ENCODE measurements at regions not wholly inside any gene's neighbourhood (a gene's known extent, or its start where the extent isn't known, plus 50 kb on each side); places are given as distances from the start of the nearest gene placed in this dataset.

DNA sequence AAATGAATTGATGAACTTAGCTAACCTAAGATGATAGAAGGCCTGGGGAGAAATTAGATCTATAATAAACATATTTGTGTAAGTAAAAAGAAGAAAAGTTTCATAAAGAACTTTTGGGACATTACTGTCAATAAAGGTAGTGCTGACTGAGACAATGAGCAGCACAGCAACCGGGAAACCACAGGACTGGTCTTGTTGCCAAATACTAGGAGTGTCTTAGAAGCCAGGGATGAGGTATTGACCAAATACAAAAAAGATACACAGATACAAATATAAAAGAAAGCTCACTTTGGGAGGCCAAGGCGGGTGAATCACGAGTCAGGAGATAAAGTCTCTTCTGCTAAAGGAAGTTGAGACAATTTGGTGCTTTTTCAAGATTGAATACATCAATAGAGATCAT, 362.4 kb upstream of the ZNF385D start:
- no peak for DNase-seq (ENCODE audit: low spot score)

DNA sequence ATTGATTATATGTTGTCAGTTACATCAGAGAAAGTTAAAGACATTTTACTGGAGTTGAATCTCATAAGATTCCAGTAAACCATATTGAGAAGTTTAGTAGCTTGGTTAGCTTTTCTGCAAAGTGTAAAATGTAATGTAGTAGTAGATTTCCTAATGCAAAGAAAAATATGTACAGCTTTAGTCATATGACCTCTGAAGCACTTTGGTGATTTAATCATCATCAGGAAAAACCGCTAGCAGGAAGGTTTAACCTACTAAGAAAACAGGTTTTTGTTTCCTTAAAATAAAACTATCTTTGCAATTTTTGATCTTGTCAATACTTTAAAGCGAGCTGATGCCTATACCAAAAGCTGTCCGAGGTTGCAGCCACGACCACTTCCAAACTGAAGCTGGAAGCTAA, 364.6 kb upstream of the ZNF385D start:
- DNase-seq (ENCODE audit: low spot score): no peak

DNA sequence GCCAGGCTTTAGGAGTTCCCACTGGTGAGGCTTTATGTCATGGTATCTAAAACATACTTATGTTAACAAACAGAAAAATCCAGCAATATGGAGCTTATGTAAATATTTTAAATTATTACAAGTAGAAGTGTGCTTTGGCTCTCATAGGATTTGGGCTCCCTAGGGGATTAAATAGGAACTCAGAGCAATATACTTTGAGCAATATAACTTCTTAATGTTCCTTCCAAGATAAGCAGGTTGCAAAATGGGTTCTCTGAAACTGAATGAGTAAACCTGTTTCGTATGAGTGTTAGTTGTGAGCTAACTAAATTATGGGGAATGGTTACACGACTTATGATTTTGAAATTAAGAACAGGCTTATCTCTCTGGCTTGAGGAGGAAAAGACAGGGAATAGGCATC, 366.1 kb upstream of the ZNF385D start:
- DNase-seq (ENCODE audit: low spot score): no peak

DNA sequence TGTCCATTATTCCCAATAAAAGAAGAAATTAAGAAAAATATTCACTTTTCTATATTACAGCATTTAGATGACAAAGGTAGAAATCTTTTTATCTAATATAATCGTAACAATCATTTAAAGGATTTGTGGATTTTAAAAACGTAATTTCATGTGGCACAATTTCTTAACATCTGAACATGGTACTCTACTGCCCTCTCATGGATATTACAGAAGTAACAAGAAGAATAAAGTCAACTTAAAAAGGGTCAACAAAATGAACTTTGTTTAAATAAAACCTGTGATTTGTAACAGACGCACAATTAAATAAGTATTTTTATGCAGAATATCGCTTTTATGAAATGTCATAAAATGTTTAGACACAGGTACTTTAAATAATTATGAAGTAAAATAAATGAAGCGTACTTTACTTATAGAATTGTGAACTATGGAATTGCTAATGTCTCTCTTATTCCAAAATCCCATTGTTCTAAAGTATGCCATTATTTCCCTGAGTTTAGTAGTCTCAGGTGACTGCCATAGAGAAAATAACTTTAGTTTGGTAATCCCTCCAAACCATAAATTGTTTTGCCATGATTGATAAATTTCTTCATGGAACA, 366.8 kb upstream of the ZNF385D start:
- peak; percentile 21 for DNase-seq (ENCODE audit: low spot score)

DNA sequence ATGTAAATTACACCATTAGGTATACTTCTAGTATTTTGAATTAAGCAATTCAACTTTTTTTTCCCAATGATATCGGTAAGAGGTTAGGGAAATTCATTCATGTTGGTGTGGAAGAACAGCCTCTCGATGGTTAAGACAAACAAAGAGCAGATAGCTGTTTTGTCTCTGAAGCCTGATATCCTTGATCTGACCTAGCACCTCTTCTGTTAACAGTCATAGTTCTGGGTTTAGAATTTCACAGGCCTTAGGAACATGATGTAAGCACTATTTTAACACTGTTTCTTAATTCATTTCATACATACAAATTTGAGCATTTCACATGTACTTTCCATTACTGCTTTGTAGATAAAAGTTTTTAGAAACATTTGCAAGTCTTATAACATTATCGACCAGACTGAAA, 367.5 kb upstream of the ZNF385D start:
- DNase-seq (ENCODE audit: low spot score): no peak

DNA sequence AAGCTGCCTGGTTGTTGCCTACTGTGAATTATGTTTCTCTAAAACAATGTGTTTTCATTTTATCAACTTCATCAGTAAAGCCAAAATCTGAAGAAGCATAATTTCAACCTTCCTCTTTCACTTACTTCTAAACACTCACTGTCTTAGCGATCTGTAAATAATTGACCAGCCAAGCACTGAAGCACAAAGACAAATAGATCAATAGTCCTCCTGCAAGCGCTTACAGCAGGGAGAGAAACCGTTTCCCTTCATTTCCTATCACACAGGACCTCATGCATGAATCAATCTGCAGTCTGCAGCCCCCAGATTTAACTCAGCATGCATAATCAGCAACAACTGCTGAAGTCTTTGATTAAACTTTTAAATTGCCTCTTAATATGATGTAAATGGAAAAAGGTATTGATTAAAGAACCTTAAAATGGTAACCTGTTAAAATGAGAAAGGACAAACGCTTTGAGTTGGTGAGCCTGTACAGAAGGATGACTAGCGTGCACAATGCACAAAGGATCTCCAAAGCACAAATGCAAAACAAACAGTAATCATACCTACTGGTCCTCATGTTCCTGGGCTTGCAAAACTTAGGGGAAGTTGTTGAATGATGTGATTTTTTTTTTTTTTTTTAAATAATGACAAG, 370.2 kb upstream of the ZNF385D start:
- no peak for DNase-seq (ENCODE audit: low spot score)

DNA sequence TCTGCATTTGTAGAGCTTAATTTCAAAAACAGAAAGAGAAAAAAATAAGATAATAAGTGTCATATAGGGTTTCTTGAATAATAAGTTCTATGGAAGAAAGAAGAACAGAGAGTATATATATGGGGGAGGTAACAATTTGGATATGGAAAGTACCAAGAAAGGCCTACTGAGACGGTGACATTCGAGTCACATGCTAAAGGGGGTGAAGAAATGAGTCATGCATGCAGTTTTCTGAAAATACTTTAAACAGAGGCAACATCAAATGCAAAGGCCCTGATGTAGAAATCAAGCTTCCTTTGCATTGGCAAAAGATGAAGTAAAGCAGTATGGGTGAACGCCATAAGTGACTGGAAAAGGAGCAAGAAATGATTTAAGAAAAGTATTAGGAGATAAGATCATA, 371.6 kb upstream of the ZNF385D start:
- DNase-seq (ENCODE audit: low spot score): no peak

DNA sequence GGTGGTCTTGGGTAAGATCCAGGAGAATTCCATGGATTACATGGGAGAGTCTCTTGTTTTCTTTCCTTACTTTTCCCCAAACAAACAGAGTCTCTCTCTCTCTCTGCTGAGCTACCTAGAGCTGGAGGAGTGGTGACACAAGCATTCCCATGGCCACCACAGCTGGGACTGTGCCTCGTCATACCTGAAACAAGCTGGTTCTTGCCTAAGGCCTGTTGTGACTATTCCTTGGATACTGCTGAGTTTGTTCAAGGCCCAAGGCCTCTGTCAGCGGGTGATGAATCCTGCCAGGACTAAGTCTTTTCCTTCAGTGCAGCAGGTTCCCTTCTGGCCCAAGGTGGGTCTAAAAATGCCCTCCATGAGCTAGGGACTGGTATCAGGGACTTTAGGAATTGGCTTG, 378.1 kb upstream of the ZNF385D start:
- DNase-seq (ENCODE audit: low spot score): no peak

DNA sequence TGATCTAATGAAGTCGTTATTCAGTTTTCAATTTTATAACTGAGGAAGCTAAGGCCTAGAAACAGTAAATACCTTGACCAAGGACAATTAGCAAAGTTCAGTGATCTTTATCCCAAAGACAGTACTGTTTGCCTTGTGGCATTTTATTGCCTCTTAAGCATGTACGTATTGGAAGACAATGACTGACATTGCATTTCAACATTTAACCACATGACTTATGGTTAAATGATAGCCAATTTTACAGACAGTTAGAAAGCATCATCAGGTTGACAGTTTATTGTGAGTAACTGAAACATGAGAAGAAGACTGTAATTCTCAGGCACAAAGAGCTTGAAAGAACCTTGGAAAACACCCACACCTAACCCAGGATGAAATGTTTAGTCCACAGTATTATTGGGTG, 390.8 kb upstream of the ZNF385D start:
- no peak for DNase-seq (ENCODE audit: low spot score)

DNA sequence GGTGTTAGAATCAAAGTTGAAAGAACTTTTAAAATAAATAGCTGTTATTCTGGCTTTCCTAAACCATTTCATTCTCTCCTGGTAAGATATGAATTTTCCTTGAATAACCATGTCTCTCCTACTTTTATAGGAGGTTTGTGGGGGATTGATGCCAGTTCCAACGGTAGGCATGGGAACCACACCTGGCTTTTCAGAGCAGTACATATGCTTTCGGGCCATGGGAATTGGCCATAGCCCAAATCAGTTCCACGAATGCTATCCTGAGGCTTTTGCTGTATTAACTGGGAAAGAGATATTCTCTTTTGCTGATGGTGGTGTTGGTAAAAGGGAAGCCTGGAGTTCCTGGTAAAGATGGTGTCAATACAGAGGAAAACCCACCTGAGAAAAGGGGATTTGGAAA, 396.2 kb upstream of the ZNF385D start:
- no peak for DNase-seq (ENCODE audit: low spot score)

DNA sequence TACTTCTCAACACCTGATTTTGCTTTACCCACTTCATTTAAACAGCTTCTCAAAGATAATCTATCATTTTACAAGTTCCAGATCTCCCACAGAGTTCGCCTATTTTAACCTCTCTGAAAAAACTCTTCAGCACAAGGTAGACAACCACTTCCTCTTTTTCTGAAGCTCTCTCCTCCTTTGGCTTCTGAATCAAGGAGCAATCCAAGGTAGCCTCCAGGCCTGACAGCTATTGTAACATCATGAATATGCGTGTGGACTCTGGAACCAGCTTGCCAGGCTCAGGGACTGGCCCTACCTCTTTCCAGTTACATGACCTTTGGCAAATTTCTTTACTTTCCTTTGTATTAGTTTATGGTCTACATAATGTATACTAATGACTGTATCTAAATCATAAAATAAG, 405.9 kb upstream of the ZNF385D start:
- DNase-seq (ENCODE audit: low spot score): no peak

DNA sequence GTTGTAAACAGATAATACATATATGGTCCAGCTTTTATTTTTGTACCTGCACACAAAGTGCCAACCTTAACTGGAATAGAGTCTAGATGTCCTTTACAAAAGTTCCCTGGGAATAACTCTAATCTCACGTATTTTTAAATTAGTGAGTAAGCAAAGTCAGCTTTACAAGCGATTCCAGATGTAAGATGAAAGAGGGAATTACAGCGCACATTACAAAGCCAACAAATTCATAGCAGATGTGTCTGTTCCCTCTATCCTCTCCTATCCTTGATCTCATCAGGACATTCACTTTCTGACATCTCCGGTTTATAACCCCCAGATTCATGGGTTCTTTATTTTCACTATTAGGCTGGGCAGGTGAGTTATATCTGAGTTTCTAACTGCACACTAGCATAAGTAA, 406.8 kb upstream of the ZNF385D start:
- no peak for DNase-seq (ENCODE audit: low spot score)

DNA sequence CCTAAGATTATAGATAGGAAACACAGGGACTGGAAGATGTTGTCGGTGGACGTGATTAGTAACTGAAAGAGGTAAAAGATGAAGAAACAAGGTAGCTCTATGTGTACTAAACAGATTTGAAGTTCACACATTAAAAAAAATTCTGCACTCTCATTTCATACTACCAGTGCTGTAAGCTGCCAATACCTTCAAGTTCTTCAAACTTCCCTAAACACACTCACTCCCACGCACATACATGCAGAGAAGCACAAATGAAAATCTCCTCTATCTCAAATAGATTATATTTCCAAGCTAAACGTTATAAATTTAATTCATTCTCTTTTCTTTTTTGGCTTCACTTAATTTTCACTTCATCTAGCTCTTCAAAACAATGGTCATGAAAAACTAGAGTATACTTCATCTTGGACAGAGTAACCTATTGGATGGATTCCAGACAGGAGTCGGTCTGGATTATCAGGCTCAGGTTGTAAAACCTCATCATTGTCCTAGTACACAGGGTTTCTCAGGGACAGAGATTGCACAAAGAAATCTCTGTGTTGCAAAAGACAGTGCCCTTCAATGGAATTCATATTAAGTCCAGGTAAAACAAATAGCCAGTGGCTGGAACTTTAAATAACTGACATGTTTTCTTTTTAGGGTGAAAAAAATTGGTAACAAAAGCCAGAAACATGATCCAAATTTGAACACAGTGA, 408.1 kb upstream of the ZNF385D start:
- no peak for DNase-seq (ENCODE audit: low spot score)

DNA sequence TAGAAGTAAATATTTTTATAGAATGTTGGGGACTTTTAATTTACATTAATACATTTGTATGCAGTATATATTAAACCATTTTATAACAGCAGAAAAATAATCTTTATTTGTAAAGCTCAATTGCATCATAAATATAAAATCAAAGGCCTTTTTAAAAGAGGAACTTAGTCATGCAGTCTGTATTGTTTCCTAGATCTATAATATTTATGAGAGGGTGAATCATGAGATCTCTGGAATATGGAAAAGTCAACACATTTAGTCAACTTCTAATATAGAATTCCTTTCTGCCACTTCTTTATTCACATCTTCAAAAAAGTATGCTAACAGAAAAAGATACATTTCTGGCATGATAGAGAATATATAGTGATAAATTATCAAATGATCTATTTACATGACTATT, 410.3 kb upstream of the ZNF385D start:
- DNase-seq (ENCODE audit: low spot score): no peak

DNA sequence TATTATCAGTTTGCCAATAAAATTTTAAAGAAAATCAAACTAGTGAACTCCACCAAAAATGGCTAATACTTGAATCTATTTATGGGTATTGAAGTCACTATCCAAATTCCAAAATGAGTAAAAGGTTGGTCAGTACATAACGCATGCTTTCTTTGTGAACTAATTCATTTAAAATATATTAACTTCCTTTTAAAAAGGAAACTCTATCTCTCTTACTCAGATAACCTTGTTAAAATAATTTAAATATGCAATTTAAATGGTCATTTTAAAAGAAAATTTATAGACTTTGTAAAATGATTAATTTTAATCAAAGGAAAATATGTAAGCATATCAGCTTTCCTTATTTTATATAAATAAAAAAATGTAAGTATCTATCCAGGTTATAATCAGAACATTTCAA, 419.4 kb upstream of the ZNF385D start:
- no peak for DNase-seq (ENCODE audit: low spot score)

DNA sequence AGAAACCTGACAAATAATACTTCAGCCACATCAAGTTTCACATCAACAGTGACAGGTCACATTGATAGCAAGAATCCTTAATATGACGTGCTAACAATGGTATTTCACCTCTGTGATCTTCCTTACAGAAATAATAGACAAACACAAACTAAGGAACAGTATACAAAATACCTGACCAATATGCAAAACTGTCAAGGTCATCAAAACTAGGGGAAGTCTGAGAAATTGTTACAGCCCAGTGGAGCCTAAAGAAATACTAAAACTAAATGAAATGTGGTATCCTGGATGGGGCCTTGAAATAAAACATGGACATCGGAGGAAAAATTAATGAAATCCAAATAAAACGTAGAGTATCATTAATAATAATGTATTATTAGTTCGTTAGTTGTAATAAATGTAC, 422.0 kb upstream of the ZNF385D start:
- no peak for DNase-seq (ENCODE audit: low spot score)

DNA sequence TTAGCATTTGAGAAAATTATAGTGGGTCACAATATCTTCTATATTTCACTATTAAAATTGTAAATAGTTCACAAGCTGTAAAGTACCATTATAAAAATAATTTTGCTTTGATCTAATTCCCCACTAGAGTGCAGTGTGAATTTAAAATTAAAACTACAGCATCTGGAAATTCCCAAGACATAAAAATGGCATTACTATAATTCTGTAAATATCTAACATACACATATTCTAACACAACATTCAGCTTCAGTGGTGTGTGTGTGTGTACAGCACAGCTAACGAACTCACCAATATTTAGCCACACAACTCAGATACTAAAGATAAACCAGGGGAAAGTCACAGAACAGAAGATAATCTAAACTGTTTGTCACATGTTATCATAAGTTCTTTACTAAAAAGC, 424.9 kb upstream of the ZNF385D start:
- DNase-seq (ENCODE audit: low spot score): no peak

DNA sequence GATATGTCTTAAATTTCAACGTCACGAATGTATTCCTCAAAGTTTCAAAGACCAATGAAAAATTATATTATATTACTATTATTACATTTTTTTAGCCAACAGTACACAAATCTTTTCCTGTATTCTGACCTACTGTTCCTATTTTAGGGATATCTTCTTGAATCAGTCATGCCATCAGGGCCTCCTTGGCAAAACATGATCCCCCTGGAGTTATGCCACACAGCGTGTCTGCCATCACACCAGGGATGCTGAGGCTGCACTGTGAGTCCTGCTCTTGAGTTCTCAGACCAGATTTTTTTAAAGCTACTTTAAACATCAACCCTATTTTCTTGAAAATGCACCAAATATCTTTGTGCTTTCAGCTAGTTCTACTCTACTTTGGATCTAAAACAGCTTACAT, 425.9 kb upstream of the ZNF385D start:
- no peak for DNase-seq (ENCODE audit: low spot score)

DNA sequence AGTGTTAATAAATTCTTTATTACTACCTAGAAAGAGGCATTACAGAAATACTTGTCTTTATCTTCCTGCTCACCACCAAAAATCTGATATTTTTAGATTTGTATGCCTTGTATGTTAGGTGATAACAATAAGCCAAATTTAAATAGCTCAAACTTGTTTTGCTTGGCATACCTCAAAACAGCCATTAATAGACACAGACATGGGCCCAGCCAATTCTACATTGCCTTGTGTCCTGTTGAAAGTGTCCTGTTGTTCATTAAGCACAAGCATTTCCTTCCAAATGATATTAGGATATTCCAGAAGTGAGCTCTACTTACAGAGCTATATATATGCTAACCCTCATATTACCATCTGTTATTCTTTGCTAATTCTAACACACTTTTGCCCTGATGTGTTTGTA, 438.6 kb upstream of the ZNF385D start:
- no peak for DNase-seq (ENCODE audit: low spot score)

DNA sequence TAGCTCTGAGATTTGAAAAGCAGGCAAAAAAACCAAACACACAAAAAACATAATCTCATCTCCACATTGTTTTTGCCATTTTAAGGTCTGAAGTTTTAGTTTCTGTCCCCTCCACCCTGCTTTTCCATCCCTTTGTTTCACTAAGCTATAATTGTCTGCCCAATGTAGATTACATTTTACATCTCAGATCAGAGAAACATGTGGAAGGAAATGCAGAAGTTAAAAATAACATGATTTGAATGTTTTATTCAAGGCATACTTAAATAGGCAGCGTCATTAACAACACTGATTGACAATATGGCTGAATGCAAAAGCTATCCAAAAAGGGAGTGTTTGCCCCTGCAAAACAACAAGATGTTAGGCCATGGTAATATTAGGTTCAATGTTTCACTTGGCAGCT, 448.1 kb upstream of the ZNF385D start:
- DNase-seq (ENCODE audit: low spot score): no peak

DNA sequence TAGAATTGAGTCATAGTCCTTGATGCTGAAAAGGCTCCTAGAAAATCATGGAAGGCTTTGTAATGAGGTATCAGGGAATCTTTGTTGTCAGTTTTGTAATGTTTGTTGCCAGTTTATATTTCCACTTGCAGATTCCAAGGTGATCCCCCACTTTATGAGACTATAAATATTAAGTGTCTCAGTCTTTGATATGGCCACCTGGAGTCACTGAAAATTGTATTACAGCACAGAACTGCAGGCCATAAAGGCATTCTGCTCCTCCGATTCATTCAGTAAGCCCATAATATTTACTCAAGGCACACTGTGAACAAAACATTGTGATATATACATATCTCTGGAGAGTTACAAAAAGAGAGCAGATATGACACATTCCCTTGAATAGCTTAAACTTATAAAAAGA, 457.8 kb upstream of the ZNF385D start:
- no peak for DNase-seq (ENCODE audit: low spot score)

DNA sequence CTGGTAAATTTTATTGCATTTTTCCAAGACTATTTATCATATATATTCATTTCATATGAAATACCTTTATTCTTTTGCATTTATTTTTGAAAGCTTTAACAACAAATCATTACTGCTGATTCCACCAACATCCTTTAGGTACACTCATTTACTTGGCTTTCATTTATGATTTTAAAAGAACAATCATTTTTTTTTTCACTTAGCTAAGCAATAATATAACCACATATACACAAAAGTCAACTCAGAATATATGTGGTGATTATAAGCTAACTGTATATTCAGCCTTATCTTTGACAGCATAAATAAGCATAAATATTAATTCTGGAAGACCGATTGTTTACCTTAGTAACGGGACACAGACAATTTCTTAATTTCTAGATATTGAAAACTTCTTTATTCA, 458.6 kb upstream of the ZNF385D start:
- DNase-seq (ENCODE audit: low spot score): no peak

DNA sequence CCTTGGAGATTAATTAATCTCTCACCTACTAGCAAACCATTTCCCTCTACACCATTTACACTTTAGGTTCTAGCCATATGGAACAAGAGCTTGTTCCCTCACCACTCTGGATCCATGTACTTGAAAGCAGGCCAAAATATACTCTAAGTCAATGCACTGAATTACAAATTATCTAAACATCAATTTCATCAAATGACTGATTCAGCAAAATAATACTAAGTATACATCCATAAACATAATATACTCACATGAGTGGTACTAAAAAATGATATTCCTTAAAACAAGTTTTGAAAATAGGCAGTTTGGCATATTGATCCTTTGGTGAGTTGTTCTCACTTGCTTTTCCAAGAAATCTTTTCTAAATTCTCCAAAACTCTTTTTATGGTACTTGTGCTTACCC, 459.7 kb upstream of the ZNF385D start:
- no peak for DNase-seq (ENCODE audit: low spot score)

DNA sequence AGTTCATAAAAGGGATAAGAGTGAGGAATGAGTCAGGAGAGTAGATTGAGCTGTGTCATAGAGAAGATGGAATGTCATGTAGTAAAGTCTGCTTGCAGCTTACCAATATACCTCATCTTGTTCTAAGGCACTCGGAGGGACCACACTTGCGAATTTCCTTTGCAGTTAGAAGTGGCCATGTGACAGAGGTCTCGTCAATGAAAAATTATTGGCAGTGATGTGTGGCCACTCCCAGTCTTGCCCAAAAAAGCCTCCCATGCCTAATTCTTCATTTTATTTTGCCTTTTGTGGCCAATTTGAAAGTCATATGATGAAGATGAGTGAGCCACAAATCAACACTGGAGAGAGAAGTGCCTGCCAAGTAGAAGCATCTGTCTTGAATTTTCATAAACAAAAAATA, 465.6 kb upstream of the ZNF385D start:
- DNase-seq (ENCODE audit: low spot score): no peak
